GM12891 (cell line): ENCODE measurements at regions not wholly inside any gene's neighbourhood (a gene's known extent, or its start where the extent isn't known, plus 50 kb on each side); places are given as distances from the start of the nearest gene placed in this dataset.
"Not testable (repeated sequence)": the region's sequence is repeated elsewhere in the genome, so short reads cannot be mapped to it uniquely, and the experiment has no call there.

Source experiments
- DNase-seq: peaks from one replicate; pipeline ENCODE4 v3.0.0; 2011; ENCODE audit warnings: low spot score; ENCODE audit not compliant: insufficient read length
- FAIRE-seq: peaks from 2 replicates; lab custom pipeline; 2011; peaks lifted over from hg19 to GRCh38; lab: Jason Lieb, UNC
- PAX5 ChIP-seq: IDR thresholded peaks from 2 replicates; pipeline ENCODE4 v1.6.1; 2011; ENCODE audit warnings: low read length, moderate library complexity, mild to moderate bottlenecking; ENCODE audit not compliant: insufficient read depth, severe bottlenecking
- POLR2A ChIP-seq: IDR thresholded peaks from 2 replicates; pipeline ENCODE4 v1.6.1; 2011; ENCODE audit warnings: low read depth, low read length, control low read depth
- POLR2AphosphoS5 ChIP-seq: IDR thresholded peaks from 2 replicates; pipeline ENCODE4 v1.6.1; 2011; ENCODE audit warnings: low read depth, low read length, control low read depth
- POU2F2 ChIP-seq: IDR thresholded peaks from 2 replicates; pipeline ENCODE4 v1.6.1; 2011; ENCODE audit warnings: low read depth, mild to moderate bottlenecking, control low read depth, low read length, moderate library complexity
- SPI1 ChIP-seq: IDR thresholded peaks from 2 replicates; pipeline ENCODE4 v1.6.1; 2011; ENCODE audit warnings: low read depth, low read length, control low read depth
- TAF1 ChIP-seq: IDR thresholded peaks from 2 replicates; pipeline ENCODE4 v1.6.1; 2011; ENCODE audit warnings: low read depth, low read length, control low read depth

DNA sequence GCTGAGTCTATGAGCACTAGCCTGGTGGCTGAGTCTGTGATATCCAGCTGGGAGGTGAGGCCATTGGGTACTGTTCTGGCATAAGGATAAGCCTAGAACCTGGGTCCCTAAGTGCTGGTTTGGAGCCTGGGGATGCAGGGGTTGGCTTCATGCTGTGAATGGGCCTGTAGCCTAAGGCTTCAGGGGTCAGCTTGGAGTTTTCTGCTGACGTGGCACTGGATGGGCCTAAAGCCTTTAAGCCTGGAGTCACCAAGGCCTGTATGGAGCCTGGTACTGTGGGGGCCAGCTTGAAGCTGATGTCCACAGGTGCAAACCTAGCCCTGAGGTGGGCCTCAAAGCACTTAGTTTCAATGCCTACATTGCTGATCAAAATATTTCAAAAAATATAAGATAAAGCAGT lies 979.6 kb upstream of the POU3F4 start:
- DNase-seq (no peak), FAIRE-seq (no peak)
- TF ChIP-seq POU2F2 (no peak), TAF1 (no peak), PAX5 (no peak), POLR2AphosphoS5 (no peak), SPI1 (no peak), POLR2A (no peak)

DNA sequence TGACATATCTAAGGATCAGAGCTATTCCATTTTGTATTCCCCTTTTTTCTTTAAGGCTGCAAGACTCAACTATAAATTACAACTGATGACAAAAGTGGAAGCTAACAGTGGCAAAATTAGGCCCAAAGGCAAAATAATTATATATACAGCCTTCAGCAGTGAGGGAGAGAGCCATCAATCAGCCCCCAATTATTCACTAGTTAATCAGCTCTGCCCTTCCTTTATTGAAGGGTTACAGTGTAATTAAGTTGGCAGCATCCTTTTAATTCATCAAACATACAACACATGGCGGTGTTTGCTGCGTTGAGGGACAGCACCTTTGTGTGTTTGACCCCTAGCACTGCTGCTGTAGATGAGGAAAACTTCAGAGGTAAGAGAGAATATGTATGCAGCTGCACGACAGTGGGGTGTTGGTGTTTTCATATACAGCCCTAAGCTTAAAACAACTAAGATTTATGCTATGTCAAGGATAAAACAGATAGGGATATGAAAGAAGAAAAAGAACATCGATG lies 973.9 kb upstream of the POU3F4 start:
- FAIRE-seq (no peak), DNase-seq (no peak)
- TF ChIP-seq POU2F2 (no peak), POLR2AphosphoS5 (no peak)

GRCh38 chrX:82537205-82537604 lies 970.9 kb upstream of the POU3F4 start:
- FAIRE-seq, DNase-seq: not testable (repeated sequence)

- FAIRE-seq (no peak), DNase-seq (no peak)
- TF ChIP-seq SPI1: no peak
- TF ChIP-seq TAF1: no peak
- no peak for TF ChIP-seq POU2F2
- TF ChIP-seq PAX5: no peak
- no peak for TF ChIP-seq POLR2AphosphoS5
- TF ChIP-seq POLR2A: no peak
Observed at GRCh38 chrX:82541822-82542221, 966.3 kb upstream of the POU3F4 start.

DNA sequence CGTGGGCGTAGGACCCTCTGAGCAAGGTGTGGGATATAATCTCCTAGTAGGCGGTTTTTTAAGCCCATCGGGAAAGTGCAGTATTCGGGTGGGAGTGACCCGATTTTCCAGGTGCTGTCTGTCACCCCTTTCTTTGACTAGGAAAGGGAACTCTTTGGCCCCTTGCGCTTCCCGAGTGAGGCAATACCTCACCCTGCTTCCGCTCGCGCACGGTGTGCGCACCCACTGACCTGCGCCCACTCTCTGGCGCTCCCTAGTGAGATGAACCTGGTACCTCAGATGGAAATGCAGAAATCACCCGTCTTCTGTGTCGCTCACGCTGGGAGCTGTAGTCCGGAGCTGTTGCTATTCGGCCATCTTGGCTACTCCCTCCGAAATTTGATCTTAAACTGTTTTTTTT lies 955.9 kb upstream of the POU3F4 start:
- DNase-seq: not testable (repeated sequence)

DNA sequence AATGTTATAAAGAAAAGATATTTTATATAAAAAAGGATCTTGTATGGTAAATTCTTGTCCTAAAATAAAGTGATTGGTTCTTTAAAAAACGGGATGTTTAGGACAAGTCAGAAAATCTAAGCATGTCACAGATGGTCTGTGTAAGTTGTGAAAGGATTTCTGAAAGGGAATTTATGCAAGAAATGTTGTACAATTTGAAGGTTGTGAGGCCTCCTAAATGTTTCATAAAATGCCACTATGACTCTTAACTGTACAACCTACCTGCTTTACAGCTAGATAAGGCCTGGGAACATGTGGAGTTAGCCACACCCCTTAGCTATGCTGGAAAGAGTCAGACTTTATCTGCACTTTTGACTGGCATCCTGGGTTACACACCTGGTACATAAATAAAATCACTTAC lies 951.5 kb upstream of the POU3F4 start:
- TF ChIP-seq SPI1 (no peak), TAF1 (no peak), POLR2AphosphoS5 (no peak), POLR2A (no peak), PAX5 (no peak), POU2F2 (no peak)
- DNase-seq: no peak
- peak; percentile 20 for FAIRE-seq

More for the DNA sequence above, 955.9 kb upstream of the POU3F4 start:
- not testable (repeated sequence) for FAIRE-seq

DNA sequence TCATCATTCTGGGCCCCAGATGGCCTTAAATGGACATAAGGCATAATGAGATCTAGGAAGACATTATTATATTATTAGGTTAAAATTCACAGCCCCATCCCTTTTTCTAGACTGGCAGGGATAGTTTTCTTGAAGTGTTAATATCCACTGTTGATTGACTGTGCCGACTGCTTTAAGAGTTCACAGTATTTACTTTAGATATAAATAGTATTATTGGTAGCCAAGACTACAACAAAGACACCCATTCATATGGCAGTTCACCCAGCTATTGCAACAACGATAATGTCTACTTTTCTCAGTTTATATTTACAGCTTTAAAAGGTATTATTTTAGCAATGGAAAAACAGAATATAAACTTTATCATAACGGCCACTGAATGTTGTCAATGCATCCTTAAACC lies 922.2 kb upstream of the POU3F4 start:
- no peak for DNase-seq
- FAIRE-seq: no peak
- TF ChIP-seq SPI1: no peak
- TF ChIP-seq POLR2A: no peak
- TF ChIP-seq PAX5: no peak

GRCh38 chrX:82589410-82589809 lies 918.7 kb upstream of the POU3F4 start:
- no peak for DNase-seq
- FAIRE-seq: no peak
- TF ChIP-seq POLR2A: no peak
- TF ChIP-seq POLR2AphosphoS5: no peak
- no peak for TF ChIP-seq PAX5
- TF ChIP-seq SPI1: no peak
- no peak for TF ChIP-seq POU2F2
- TF ChIP-seq TAF1: no peak

DNA sequence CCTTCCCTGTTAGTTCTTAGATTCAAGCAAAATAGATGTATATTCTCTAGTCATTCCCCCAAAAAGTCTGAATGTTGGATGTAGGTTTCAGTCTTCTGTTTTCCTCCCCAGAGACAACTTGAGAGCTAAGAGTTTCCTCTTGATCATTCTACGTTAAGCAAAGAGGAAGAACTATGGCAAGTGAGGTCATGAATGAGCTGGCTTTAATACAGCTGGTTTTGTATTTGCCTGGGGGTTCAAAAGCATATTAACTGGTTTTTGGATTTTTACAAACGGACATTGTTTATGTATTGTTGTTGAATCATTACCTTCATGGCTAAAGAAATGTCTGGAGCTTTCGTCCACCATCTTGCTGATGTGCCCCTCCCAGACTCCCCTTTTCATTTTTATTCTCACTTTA lies 916.7 kb upstream of the POU3F4 start:
- no peak for DNase-seq
- FAIRE-seq: no peak
- no peak for TF ChIP-seq POU2F2
- TF ChIP-seq PAX5: no peak
- no peak for TF ChIP-seq SPI1
- TF ChIP-seq POLR2AphosphoS5: no peak
- no peak for TF ChIP-seq TAF1
- TF ChIP-seq POLR2A: no peak

DNA sequence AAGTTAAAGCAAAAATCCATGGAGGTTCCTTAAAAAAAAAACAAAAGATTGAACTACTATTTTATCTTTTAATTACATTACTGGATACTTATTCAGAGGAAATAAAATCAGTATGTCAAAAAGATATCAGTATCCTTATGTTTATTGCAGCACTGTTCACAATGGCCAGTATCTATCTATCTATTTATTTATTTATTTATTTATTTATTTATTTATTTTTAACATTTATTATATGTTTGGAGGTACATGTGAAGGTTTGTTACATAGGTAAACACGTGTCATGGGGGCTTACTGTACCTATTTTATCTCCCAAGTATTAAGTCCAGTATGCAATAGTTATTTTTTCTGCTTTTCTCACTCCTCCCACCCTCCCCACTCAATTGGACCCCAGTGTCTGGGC lies 881.1 kb upstream of the POU3F4 start:
- no peak for TF ChIP-seq PAX5
- no peak for TF ChIP-seq SPI1
- FAIRE-seq (no peak), DNase-seq (no peak)

DNA sequence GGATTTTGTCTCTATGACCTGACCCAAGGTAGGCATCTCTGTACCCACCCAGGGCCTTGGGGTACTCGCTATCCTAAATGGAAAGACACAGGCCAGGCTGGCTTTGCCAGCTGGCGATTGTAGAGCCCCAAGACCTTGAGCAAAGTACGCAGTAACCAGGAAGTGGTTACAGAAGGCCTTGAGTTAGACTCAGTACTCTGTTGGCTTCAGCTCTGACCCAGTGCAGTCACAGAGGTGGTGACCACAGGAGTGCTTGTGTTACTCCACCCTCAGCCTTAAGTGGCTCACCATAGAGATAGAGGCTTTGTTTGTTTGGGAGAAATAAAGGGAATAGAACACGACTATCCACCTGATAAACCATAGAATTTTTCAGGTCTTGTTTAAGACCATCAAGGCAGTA lies 880.5 kb upstream of the POU3F4 start:
- DNase-seq (no peak), FAIRE-seq (no peak)
- no peak for TF ChIP-seq SPI1
- no peak for TF ChIP-seq PAX5
- no peak for TF ChIP-seq POU2F2
- no peak for TF ChIP-seq TAF1
- TF ChIP-seq POLR2AphosphoS5: no peak
- TF ChIP-seq POLR2A: no peak
